HAP-1 (cell line): ENCODE measurements at regions not wholly inside any gene's neighbourhood (a gene's known extent, or its start where the extent isn't known, plus 50 kb on each side); places are given as distances from the start of the nearest gene placed in this dataset.

Experiments
- DNase-seq, 2 experiments: peaks; one replicate each; pipeline ENCODE4 v3.0.0-alpha.2; 2016 to 2020; ENCODE audit warnings: low spot score in 2 of 2
- H3K27me3 ChIP-seq: fragments of 250-450 bp; sonication (Bioruptor Pico); 2 replicates; pipeline ENCODE4 v1.5.1; 2020; ENCODE audit warnings: low read depth, mild to moderate bottlenecking, moderate library complexity
- H3K36me3 ChIP-seq: fragments of 250-450 bp; sonication (Bioruptor Pico); replicated peaks from 2 replicates; pipeline ENCODE4 v1.5.1; 2020; ENCODE audit warnings: mild to moderate bottlenecking
- H3K4me1 ChIP-seq: fragments of 250-450 bp; sonication (Bioruptor Pico); 2 replicates; pipeline ENCODE4 v1.5.1; 2020; ENCODE audit warnings: mild to moderate bottlenecking
- H3K4me3 ChIP-seq: fragments of 250-450 bp; sonication (Bioruptor Pico); 2 replicates; pipeline ENCODE4 v1.5.1; 2020; ENCODE audit warnings: mild to moderate bottlenecking, moderate library complexity
- H3K9me3 ChIP-seq: fragments of 250-450 bp; sonication (Bioruptor Pico); 2 replicates; pipeline ENCODE4 v1.5.1; 2020; ENCODE audit warnings: mild to moderate bottlenecking, moderate library complexity
- in situ Hi-C: fragments of 300-500 bp; cut with MboI; formaldehyde crosslinking; loops from 3 replicates; pipeline ENCODE4 v1.14.3; 2020; ENCODE audit warnings: low sequenced_read_pairs, inconsistent platforms, mixed read lengths

GRCh38 chr5:133729800-133730199, 117.5 kb upstream of the FSTL4 start:
- DNase-seq: no peak
- in situ Hi-C loops: no loop called here
- Histone ChIP-seq H3K9me3 (no peaks in the 10 kb centered on the region), H3K4me3 (no peak overlapping the region), H3K36me3 (no peaks in the 10 kb centered on the region), H3K27me3 (no peaks in the 10 kb centered on the region), H3K4me1 (no peaks in the 10 kb centered on the region)

GRCh38 chr5:133728475-133728874, 116.1 kb upstream of the FSTL4 start:
- in situ Hi-C loops: no loop called here
- no peaks in the 10 kb centered on the region for H3K36me3 ChIP-seq
- no peaks in the 10 kb centered on the region for H3K27me3 ChIP-seq
- H3K4me3 ChIP-seq: no peak overlapping the region
- no peaks in the 10 kb centered on the region for H3K9me3 ChIP-seq
- no peak for DNase-seq
- no peaks in the 10 kb centered on the region for H3K4me1 ChIP-seq

- Histone ChIP-seq H3K4me3 (no peak overlapping the region), H3K9me3 (no peaks in the 10 kb centered on the region), H3K36me3 (no peaks in the 10 kb centered on the region), H3K4me1 (no peaks in the 10 kb centered on the region), H3K27me3 (no peaks in the 10 kb centered on the region)
- no peak for DNase-seq
- in situ Hi-C loops: no loop called here
These were observed 115.3 kb upstream of the FSTL4 start for GRCh38 chr5:133727636-133728035.

- Histone ChIP-seq H3K9me3 (no peaks in the 10 kb centered on the region), H3K27me3 (no peaks in the 10 kb centered on the region), H3K4me3 (no peak overlapping the region), H3K4me1 (no peaks in the 10 kb centered on the region), H3K36me3 (no peaks in the 10 kb centered on the region)
- in situ Hi-C loops: no loop called here
- no peak for DNase-seq
These were observed 111.5 kb upstream of the FSTL4 start for GRCh38 chr5:133723651-133724366.

- DNase-seq: no peak
- Histone ChIP-seq H3K9me3 (no peaks in the 10 kb centered on the region), H3K4me1 (no peaks in the 10 kb centered on the region), H3K36me3 (no peaks in the 10 kb centered on the region), H3K4me3 (no peak overlapping the region), H3K27me3 (no peaks in the 10 kb centered on the region)
- in situ Hi-C loops: no loop called here
These were observed 110.8 kb upstream of the FSTL4 start for GRCh38 chr5:133723126-133723525.

- H3K4me1 ChIP-seq: no peaks in the 10 kb centered on the region
- H3K9me3 ChIP-seq: no peaks in the 10 kb centered on the region
- H3K36me3 ChIP-seq: no peaks in the 10 kb centered on the region
- H3K27me3 ChIP-seq: no peaks in the 10 kb centered on the region
- no peak overlapping the region for H3K4me3 ChIP-seq
- in situ Hi-C loops: no loop called here
- DNase-seq: no peak
These were observed 109.0 kb upstream of the FSTL4 start for GRCh38 chr5:133721365-133721764.

- H3K36me3 ChIP-seq: no peaks in the 10 kb centered on the region
- no peaks in the 10 kb centered on the region for H3K9me3 ChIP-seq
- in situ Hi-C loops: no loop called here
- DNase-seq: no peak
- H3K4me3 ChIP-seq: no peak overlapping the region
- H3K27me3 ChIP-seq: no peaks in the 10 kb centered on the region
- no peaks in the 10 kb centered on the region for H3K4me1 ChIP-seq
These were observed 106.1 kb upstream of the FSTL4 start for GRCh38 chr5:133718457-133718856.

GRCh38 chr5:133716532-133717183, 104.3 kb upstream of the FSTL4 start:
- H3K27me3 ChIP-seq: no peaks in the 10 kb centered on the region
- in situ Hi-C loops: no loop called here
- no peaks in the 10 kb centered on the region for H3K9me3 ChIP-seq
- no peaks in the 10 kb centered on the region for H3K4me1 ChIP-seq
- H3K4me3 ChIP-seq: no peak overlapping the region
- DNase-seq: no peak
- H3K36me3 ChIP-seq: no peaks in the 10 kb centered on the region

- Histone ChIP-seq H3K27me3 (no peaks in the 10 kb centered on the region), H3K4me1 (no peaks in the 10 kb centered on the region), H3K9me3 (no peaks in the 10 kb centered on the region), H3K4me3 (no peak overlapping the region), H3K36me3 (no peaks in the 10 kb centered on the region)
- in situ Hi-C loops: no loop called here
- DNase-seq: no peak
These were observed 103.3 kb upstream of the FSTL4 start for GRCh38 chr5:133715616-133716015.

GRCh38 chr5:133715216-133715615, 102.9 kb upstream of the FSTL4 start:
- H3K4me1 ChIP-seq: no peaks in the 10 kb centered on the region
- no peaks in the 10 kb centered on the region for H3K27me3 ChIP-seq
- in situ Hi-C loops: no loop called here
- no peak overlapping the region for H3K4me3 ChIP-seq
- H3K9me3 ChIP-seq: no peaks in the 10 kb centered on the region
- no peaks in the 10 kb centered on the region for H3K36me3 ChIP-seq
- DNase-seq: no peak

GRCh38 chr5:133714161-133714915, 102.0 kb upstream of the FSTL4 start:
- no peak for DNase-seq
- Histone ChIP-seq H3K9me3 (no peaks in the 10 kb centered on the region), H3K27me3 (no peaks in the 10 kb centered on the region), H3K4me1 (no peaks in the 10 kb centered on the region), H3K36me3 (no peaks in the 10 kb centered on the region), H3K4me3 (no peak overlapping the region)
- in situ Hi-C loops: no loop called here

- in situ Hi-C loops: no loop called here
- H3K9me3 ChIP-seq: no peaks in the 10 kb centered on the region
- DNase-seq: no peak
- no peaks in the 10 kb centered on the region for H3K27me3 ChIP-seq
- H3K36me3 ChIP-seq: no peaks in the 10 kb centered on the region
- no peak overlapping the region for H3K4me3 ChIP-seq
- no peaks in the 10 kb centered on the region for H3K4me1 ChIP-seq
These were observed 101.4 kb upstream of the FSTL4 start for GRCh38 chr5:133713751-133714150.

- no peaks in the 10 kb centered on the region for H3K4me1 ChIP-seq
- no peaks in the 10 kb centered on the region for H3K27me3 ChIP-seq
- H3K9me3 ChIP-seq: no peaks in the 10 kb centered on the region
- no peak overlapping the region for H3K4me3 ChIP-seq
- H3K36me3 ChIP-seq: no peaks in the 10 kb centered on the region
- DNase-seq: no peak
- in situ Hi-C loops: no loop called here
These were observed 100.9 kb upstream of the FSTL4 start for GRCh38 chr5:133713209-133713608.

GRCh38 chr5:133712562-133712961, 100.2 kb upstream of the FSTL4 start:
- Histone ChIP-seq H3K4me3 (no peak overlapping the region), H3K4me1 (no peaks in the 10 kb centered on the region), H3K27me3 (no peaks in the 10 kb centered on the region), H3K36me3 (no peaks in the 10 kb centered on the region), H3K9me3 (no peaks in the 10 kb centered on the region)
- DNase-seq: no peak
- in situ Hi-C loops: no loop called here
